Neural progenitor cell (in vitro differentiated cells): ENCODE measurements at regions not wholly inside any gene's neighbourhood (a gene's known extent, or its start where the extent isn't known, plus 50 kb on each side); places are given as distances from the start of the nearest gene placed in this dataset.

Experiments
- DNase-seq: peaks from one replicate; pipeline ENCODE4 v3.0.0-alpha.2; 2016; ENCODE audit warnings: low spot score
- H2AFZ ChIP-seq: fragments of 200-600 bp; sonication (generic); replicated peaks from 2 replicates; pipeline ENCODE4 v1.6.1; 2016; ENCODE audit warnings: antibody characterized with exemption
- H3F3A ChIP-seq: fragments of 200-600 bp; sonication (generic); 2 replicates; pipeline ENCODE4 v1.6.1; 2016; ENCODE audit warnings: antibody characterized with exemption, low read depth
- H3K27ac ChIP-seq: fragments of 200-600 bp; sonication (generic); 2 replicates; pipeline ENCODE4 v1.5.1; 2016; ENCODE audit warnings: mild to moderate bottlenecking
- H3K27me3 ChIP-seq: fragments of 200-600 bp; sonication (generic); 2 replicates; pipeline ENCODE4 v1.6.1; 2016; ENCODE audit warnings: mild to moderate bottlenecking, moderate library complexity
- H3K36me3 ChIP-seq: fragments of 200-600 bp; sonication (generic); 2 replicates; pipeline ENCODE4 v1.5.1; 2016
- H3K4me1 ChIP-seq: fragments of 200-600 bp; sonication (generic); 2 replicates; pipeline ENCODE4 v1.6.1; 2016; ENCODE audit warnings: mixed run types
- H3K4me2 ChIP-seq: fragments of 200-600 bp; sonication (generic); 2 replicates; pipeline ENCODE4 v1.6.1; 2016
- H3K4me3 ChIP-seq: fragments of 200-600 bp; sonication (generic); 2 replicates; pipeline ENCODE4 v1.5.1; 2016
- H3K79me2 ChIP-seq: fragments of 200-600 bp; sonication (generic); 2 replicates; pipeline ENCODE4 v1.6.1; 2016; ENCODE audit warnings: low read depth
- H3K9ac ChIP-seq: fragments of 200-600 bp; sonication (generic); 2 replicates; pipeline ENCODE4 v1.6.1; 2016
- H3K9me3 ChIP-seq: fragments of 200-600 bp; sonication (generic); 2 replicates; pipeline ENCODE4 v1.5.1; 2016; ENCODE audit warnings: low read depth
- H4K20me1 ChIP-seq: fragments of 200-600 bp; sonication (generic); 2 replicates; pipeline ENCODE4 v1.6.1; 2016; ENCODE audit warnings: low read depth
- H3K27ac Mint-ChIP-seq: 3 replicates; pipeline ENCODE4 v1.8.0; 2021; ENCODE audit warnings: mixed read lengths
- H3K27me3 Mint-ChIP-seq: 2 replicates; pipeline ENCODE4 v1.8.0; 2022; ENCODE audit warnings: low read depth, mild to moderate bottlenecking, inconsistent platforms, moderate library complexity, mixed read lengths; ENCODE audit not compliant: insufficient read depth
- H3K36me3 Mint-ChIP-seq: 3 replicates; pipeline ENCODE4 v1.8.0; 2021; ENCODE audit warnings: mixed read lengths
- H3K4me1 Mint-ChIP-seq: 3 replicates; pipeline ENCODE4 v1.8.0; 2021; ENCODE audit warnings: mixed read lengths
- H3K4me3 Mint-ChIP-seq: 3 replicates; pipeline ENCODE4 v1.8.0; 2021; ENCODE audit warnings: mild to moderate bottlenecking, moderate library complexity, mixed read lengths
- H3K9me3 Mint-ChIP-seq: 3 replicates; pipeline ENCODE4 v1.8.0; 2020; ENCODE audit warnings: mixed read lengths
- EZH2 ChIP-seq: fragments of 200-600 bp; sonication (generic); IDR thresholded peaks from 2 replicates; pipeline ENCODE4 v1.6.1; 2017; ENCODE audit warnings: antibody characterized with exemption, mild to moderate bottlenecking, moderate library complexity
- EZH2phosphoT487 ChIP-seq: fragments of 200-600 bp; sonication (generic); IDR thresholded peaks from 2 replicates; pipeline ENCODE4 v1.6.1; 2017; ENCODE audit warnings: antibody characterized with exemption
- TF ChIP-seq, protein P1 (sequence below): fragments of 200-600 bp; sonication (generic); IDR thresholded peaks from 2 replicates; pipeline ENCODE4 v1.5.1; 2017; ENCODE audit warnings: antibody characterized with exemption, mild to moderate bottlenecking

DNA sequence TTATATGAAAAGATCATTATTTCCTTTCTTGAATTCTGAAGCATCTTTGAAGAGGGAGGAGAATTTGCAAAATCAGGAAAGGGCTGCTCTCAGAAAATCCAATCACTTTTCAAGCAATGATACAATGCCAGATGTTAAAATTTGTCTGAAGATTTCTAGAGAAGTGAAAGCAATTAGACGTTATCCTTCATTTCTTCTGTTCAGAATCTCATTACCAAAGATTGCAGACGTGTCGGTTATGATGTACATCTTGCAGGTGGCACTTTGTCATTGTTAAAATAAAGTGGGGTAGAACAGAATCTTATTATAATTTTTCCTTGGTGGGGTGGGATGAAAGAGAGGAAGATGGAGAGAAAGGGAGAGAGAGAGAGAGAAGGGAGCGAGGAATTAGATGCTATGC, 296.4 kb upstream of the STS start:
- TF ChIP-seq, protein P1, sequence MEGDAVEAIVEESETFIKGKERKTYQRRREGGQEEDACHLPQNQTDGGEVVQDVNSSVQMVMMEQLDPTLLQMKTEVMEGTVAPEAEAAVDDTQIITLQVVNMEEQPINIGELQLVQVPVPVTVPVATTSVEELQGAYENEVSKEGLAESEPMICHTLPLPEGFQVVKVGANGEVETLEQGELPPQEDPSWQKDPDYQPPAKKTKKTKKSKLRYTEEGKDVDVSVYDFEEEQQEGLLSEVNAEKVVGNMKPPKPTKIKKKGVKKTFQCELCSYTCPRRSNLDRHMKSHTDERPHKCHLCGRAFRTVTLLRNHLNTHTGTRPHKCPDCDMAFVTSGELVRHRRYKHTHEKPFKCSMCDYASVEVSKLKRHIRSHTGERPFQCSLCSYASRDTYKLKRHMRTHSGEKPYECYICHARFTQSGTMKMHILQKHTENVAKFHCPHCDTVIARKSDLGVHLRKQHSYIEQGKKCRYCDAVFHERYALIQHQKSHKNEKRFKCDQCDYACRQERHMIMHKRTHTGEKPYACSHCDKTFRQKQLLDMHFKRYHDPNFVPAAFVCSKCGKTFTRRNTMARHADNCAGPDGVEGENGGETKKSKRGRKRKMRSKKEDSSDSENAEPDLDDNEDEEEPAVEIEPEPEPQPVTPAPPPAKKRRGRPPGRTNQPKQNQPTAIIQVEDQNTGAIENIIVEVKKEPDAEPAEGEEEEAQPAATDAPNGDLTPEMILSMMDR, result no peak
- TF ChIP-seq EZH2 (no peak), EZH2phosphoT487 (no peak)
- H3K4me1 Mint-ChIP-seq, result no peaks in the 10 kb centered on the region

DNA sequence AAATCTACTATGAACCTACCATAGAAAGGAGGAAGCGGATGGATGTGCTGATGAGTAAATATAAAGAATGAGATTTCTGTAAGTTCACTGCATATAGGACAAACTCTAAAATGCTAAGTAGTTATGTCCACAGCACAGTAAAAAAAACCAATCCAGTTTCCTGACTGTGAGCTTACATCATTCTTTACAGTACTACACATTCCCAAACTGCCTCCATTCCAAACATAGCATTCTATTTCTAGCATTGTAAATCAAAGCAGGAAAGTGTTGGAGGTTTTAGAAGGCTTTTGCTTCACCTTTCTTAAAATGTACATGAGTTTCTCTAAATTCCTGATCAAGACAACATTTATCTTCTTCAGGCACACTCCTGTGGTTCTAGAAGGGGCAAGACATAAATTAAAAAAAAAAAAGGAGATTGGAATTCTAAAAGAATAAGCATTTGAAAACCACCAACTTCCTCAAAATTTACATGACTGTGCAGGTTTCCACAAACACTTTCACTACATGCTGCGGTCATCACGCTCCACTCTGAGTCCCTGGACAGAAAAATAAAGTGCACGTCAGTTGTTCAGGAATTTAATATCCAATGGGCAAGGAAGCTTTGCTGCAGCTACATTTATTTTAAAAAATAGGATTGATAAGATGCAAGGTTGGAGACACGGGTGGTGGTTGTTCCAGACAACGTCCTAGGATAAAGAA, 297.6 kb upstream of the STS start:
- no peak for DNase-seq
- no peaks in the 10 kb centered on the region for H3K27me3 ChIP-seq
- no peak overlapping the region for H2AFZ ChIP-seq
- no peaks in the 10 kb centered on the region for H3K79me2 ChIP-seq
- no peaks in the 10 kb centered on the region for H3K4me1 Mint-ChIP-seq
- no peaks in the 10 kb centered on the region for H3K27me3 Mint-ChIP-seq
- H3K4me3 ChIP-seq, result no peak overlapping the region
- H3K36me3 ChIP-seq, result no peaks in the 10 kb centered on the region
- H3K4me2 ChIP-seq, result no peak overlapping the region
- no peaks in the 10 kb centered on the region for H3K9me3 ChIP-seq
- TF ChIP-seq EZH2, result no peak
- TF ChIP-seq EZH2phosphoT487, result no peak
- TF ChIP-seq, protein P1, result no peak
- no peaks in the 10 kb centered on the region for H4K20me1 ChIP-seq
- H3K4me3 Mint-ChIP-seq, result no peak overlapping the region
- peaks cover 2% of the 10 kb centered on the region for H3K36me3 Mint-ChIP-seq
- no peaks in the 10 kb centered on the region for H3F3A ChIP-seq
- no peak overlapping the region for H3K27ac ChIP-seq
- H3K27ac Mint-ChIP-seq, result no peak overlapping the region
- H3K9ac ChIP-seq, result no peak overlapping the region
- no peaks in the 10 kb centered on the region for H3K4me1 ChIP-seq
- no peaks in the 10 kb centered on the region for H3K9me3 Mint-ChIP-seq

More for the DNA sequence above, 296.4 kb upstream of the STS start:
- Histone ChIP-seq H3K9me3 (no peaks in the 10 kb centered on the region), H3K4me1 (no peaks in the 10 kb centered on the region), H3K27me3 (no peaks in the 10 kb centered on the region), H3K4me2 (no peak overlapping the region), H3K4me3 (no peak overlapping the region), H3K9ac (no peak overlapping the region), H3K27ac (no peak overlapping the region), H3K79me2 (no peaks in the 10 kb centered on the region), H2AFZ (no peak overlapping the region), H4K20me1 (no peaks in the 10 kb centered on the region), H3F3A (no peaks in the 10 kb centered on the region), H3K36me3 (no peaks in the 10 kb centered on the region)
- peaks cover 2% of the 10 kb centered on the region for H3K36me3 Mint-ChIP-seq
- H3K27me3 Mint-ChIP-seq, result no peaks in the 10 kb centered on the region
- H3K4me3 Mint-ChIP-seq, result no peak overlapping the region
- no peaks in the 10 kb centered on the region for H3K9me3 Mint-ChIP-seq
- no peak for DNase-seq
- H3K27ac Mint-ChIP-seq, result no peak overlapping the region

DNA sequence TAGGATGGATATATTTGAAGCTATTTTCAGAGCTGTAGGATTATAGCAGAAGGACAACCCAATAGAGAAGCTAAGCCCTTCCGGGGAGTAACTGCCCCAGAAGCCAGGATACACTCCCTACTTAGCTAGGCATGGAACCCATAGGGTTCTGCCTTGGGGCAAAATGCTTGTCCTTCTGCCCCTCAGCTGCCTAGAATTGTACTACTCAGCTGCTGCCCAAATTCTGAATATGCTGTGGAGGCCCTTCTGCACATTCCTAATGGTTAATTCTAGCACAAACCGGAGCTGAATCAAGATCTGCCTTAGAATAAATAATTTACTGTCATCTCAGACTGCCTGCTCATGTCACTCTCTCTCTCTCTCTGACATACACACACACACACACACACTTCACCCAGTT, 297.7 kb upstream of the VCX3A start:
- no peaks in the 10 kb centered on the region for H3K36me3 ChIP-seq
- no peaks in the 10 kb centered on the region for H3K4me1 ChIP-seq
- H3K79me2 ChIP-seq, result no peaks in the 10 kb centered on the region
- H3K4me3 ChIP-seq, result no peak overlapping the region
- no peaks in the 10 kb centered on the region for H4K20me1 ChIP-seq
- Mint-ChIP-seq H3K9me3 (no peaks in the 10 kb centered on the region), H3K4me1 (no peaks in the 10 kb centered on the region), H3K36me3 (no peaks in the 10 kb centered on the region), H3K27me3 (no peaks in the 10 kb centered on the region), H3K27ac (no peak overlapping the region), H3K4me3 (no peak overlapping the region)
- H3K27ac ChIP-seq, result no peak overlapping the region
- H3F3A ChIP-seq, result no peaks in the 10 kb centered on the region
- peaks cover 5% of the 10 kb centered on the region for H3K9me3 ChIP-seq
- H2AFZ ChIP-seq, result no peak overlapping the region
- TF ChIP-seq EZH2phosphoT487 (no peak), EZH2 (no peak)
- TF ChIP-seq, protein P1, result no peak
- DNase-seq, result no peak
- H3K4me2 ChIP-seq, result no peak overlapping the region
- no peaks in the 10 kb centered on the region for H3K27me3 ChIP-seq
- H3K9ac ChIP-seq, result no peak overlapping the region
